ENCODE measurements at regions not wholly inside any gene's neighbourhood (a gene's known extent, or its start where the extent isn't known, plus 50 kb on each side); places are given as distances from the start of the nearest gene placed in this dataset.

GRCh38 chr6:153436351-153436750, 305.3 kb upstream of the RGS17 start:
- no peak for DNase-seq (ENCODE audit: extremely low read depth, low read depth)
- no peak for TF ChIP-seq CTCF (IDR thresholded peaks at IDR 0.05; ENCODE audit: low read depth, low read length)

- no peak for TF ChIP-seq CTCF (IDR thresholded peaks at IDR 0.05; ENCODE audit: low read depth, low read length)
- DNase-seq (ENCODE audit: extremely low read depth, low read depth) = no peak
Measured at GRCh38 chr6:153435787-153436186, 304.7 kb upstream of the RGS17 start.

- no peak for DNase-seq (ENCODE audit: extremely low read depth, low read depth)
- TF ChIP-seq CTCF (IDR thresholded peaks at IDR 0.05; ENCODE audit: low read depth, low read length) = no peak
Measured at GRCh38 chr6:153425536-153425935, 294.5 kb upstream of the RGS17 start.

- no peak for TF ChIP-seq CTCF (IDR thresholded peaks at IDR 0.05; ENCODE audit: low read depth, low read length)
Measured at GRCh38 chr6:153424719-153425400, 293.8 kb upstream of the RGS17 start.

GRCh38 chr6:153412519-153412918, 281.4 kb upstream of the RGS17 start:
- no peak for TF ChIP-seq CTCF (IDR thresholded peaks at IDR 0.05; ENCODE audit: low read depth, low read length)
- DNase-seq (ENCODE audit: extremely low read depth, low read depth) = no peak

More at GRCh38 chr6:153424719-153425400, 293.8 kb upstream of the RGS17 start:
- no peak for DNase-seq (ENCODE audit: extremely low read depth, low read depth)

- no peak for TF ChIP-seq CTCF (IDR thresholded peaks at IDR 0.05; ENCODE audit: low read depth, low read length)
- DNase-seq (ENCODE audit: extremely low read depth, low read depth) = no peak
Measured at GRCh38 chr6:153411070-153411648, 280.1 kb upstream of the RGS17 start.

GRCh38 chr6:153405931-153406330, 274.8 kb upstream of the RGS17 start:
- DNase-seq (ENCODE audit: extremely low read depth, low read depth) = no peak
- no peak for TF ChIP-seq CTCF (IDR thresholded peaks at IDR 0.05; ENCODE audit: low read depth, low read length)
